NT2/D1 (cell line): ENCODE measurements at regions not wholly inside any gene's neighbourhood (a gene's known extent, or its start where the extent isn't known, plus 50 kb on each side); places are given as distances from the start of the nearest gene placed in this dataset.

Source experiments
- DNase-seq: peaks from one replicate; pipeline ENCODE4 v3.0.0-alpha.2; 2011; ENCODE audit warnings: low read depth, low spot score
- H3K27me3 ChIP-seq: 2 replicates; pipeline ENCODE4 v1.6.0; 2011; ENCODE audit warnings: mild to moderate bottlenecking; ENCODE audit not compliant: insufficient read length, insufficient read depth
- H3K36me3 ChIP-seq: 2 replicates; pipeline ENCODE4 v1.6.1; 2011; ENCODE audit warnings: mild to moderate bottlenecking, low read length, mixed read lengths; ENCODE audit not compliant: insufficient read depth, insufficient read length
- H3K4me1 ChIP-seq: 2 replicates; pipeline ENCODE4 v1.5.1; 2011; ENCODE audit not compliant: insufficient read depth, insufficient read length
- H3K4me3 ChIP-seq: 2 replicates; pipeline ENCODE4 v1.5.1; 2011; ENCODE audit warnings: low read depth; ENCODE audit not compliant: insufficient read length
- H3K9ac ChIP-seq: 2 replicates; pipeline ENCODE4 v1.6.0; 2011; ENCODE audit warnings: low read depth; ENCODE audit not compliant: insufficient read length
- H3K9me3 ChIP-seq: 2 replicates; pipeline ENCODE4 v1.5.1; 2011; ENCODE audit warnings: mild to moderate bottlenecking, low read length; ENCODE audit not compliant: insufficient read depth
- SUZ12 ChIP-seq: IDR thresholded peaks from 2 replicates; pipeline ENCODE4 v1.6.1; 2011; ENCODE audit not compliant: insufficient read length, insufficient read depth; ENCODE audit errors: extremely low read depth
- YY1 ChIP-seq: IDR thresholded peaks from 2 replicates; pipeline ENCODE4 v1.6.1; 2011; ENCODE audit not compliant: insufficient read length, insufficient read depth
- ZNF274 ChIP-seq: IDR thresholded peaks from 2 replicates; pipeline ENCODE4 v1.6.1; 2011; ENCODE audit warnings: mild to moderate bottlenecking, low read depth, low read length

- no peak for DNase-seq
- H3K9me3 ChIP-seq: no peaks in the 10 kb centered on the region
- peaks cover 5% of the 10 kb centered on the region for H3K4me1 ChIP-seq
- H3K4me3 ChIP-seq: no peak overlapping the region
- H3K27me3 ChIP-seq: no peaks in the 10 kb centered on the region
- no peak overlapping the region for H3K9ac ChIP-seq
- no peaks in the 10 kb centered on the region for H3K36me3 ChIP-seq
- no peak for TF ChIP-seq ZNF274
- TF ChIP-seq SUZ12: no peak
- no peak for TF ChIP-seq YY1
Observed at GRCh38 chr2:129302106-129302505, 677.4 kb upstream of the RAB6C start.

GRCh38 chr2:129302561-129303183 lies 676.8 kb upstream of the RAB6C start:
- no peaks in the 10 kb centered on the region for H3K36me3 ChIP-seq
- H3K4me3 ChIP-seq: no peak overlapping the region
- no peak for DNase-seq
- peaks cover 5% of the 10 kb centered on the region for H3K4me1 ChIP-seq
- no peak for TF ChIP-seq SUZ12
- no peak for TF ChIP-seq YY1
- no peak for TF ChIP-seq ZNF274
- no peak overlapping the region for H3K9ac ChIP-seq
- H3K27me3 ChIP-seq: no peaks in the 10 kb centered on the region
- H3K9me3 ChIP-seq: no peaks in the 10 kb centered on the region

- TF ChIP-seq YY1 (no peak), ZNF274 (no peak), SUZ12 (no peak)
- no peak overlapping the region for H3K4me3 ChIP-seq
- H3K27me3 ChIP-seq: no peaks in the 10 kb centered on the region
- no peak overlapping the region for H3K9ac ChIP-seq
- no peaks in the 10 kb centered on the region for H3K4me1 ChIP-seq
- H3K36me3 ChIP-seq: no peaks in the 10 kb centered on the region
- H3K9me3 ChIP-seq: no peaks in the 10 kb centered on the region
- DNase-seq: no peak
Observed at GRCh38 chr2:129314120-129314519, 665.3 kb upstream of the RAB6C start.

GRCh38 chr2:129318581-129319421 lies 660.7 kb upstream of the RAB6C start:
- no peak for DNase-seq
- Histone ChIP-seq H3K27me3 (no peaks in the 10 kb centered on the region), H3K4me1 (no peaks in the 10 kb centered on the region), H3K9ac (no peak overlapping the region), H3K36me3 (no peaks in the 10 kb centered on the region), H3K4me3 (no peak overlapping the region), H3K9me3 (no peaks in the 10 kb centered on the region)
- TF ChIP-seq ZNF274: no peak
- TF ChIP-seq SUZ12: no peak
- TF ChIP-seq YY1: no peak

GRCh38 chr2:129319422-129319717 lies 660.1 kb upstream of the RAB6C start:
- H3K4me1 ChIP-seq: no peaks in the 10 kb centered on the region
- no peaks in the 10 kb centered on the region for H3K36me3 ChIP-seq
- H3K27me3 ChIP-seq: no peaks in the 10 kb centered on the region
- DNase-seq: no peak
- no peak overlapping the region for H3K9ac ChIP-seq
- H3K9me3 ChIP-seq: no peaks in the 10 kb centered on the region
- H3K4me3 ChIP-seq: no peak overlapping the region
- TF ChIP-seq SUZ12: no peak
- TF ChIP-seq YY1: no peak
- TF ChIP-seq ZNF274: no peak

- Histone ChIP-seq H3K27me3 (no peaks in the 10 kb centered on the region), H3K36me3 (no peaks in the 10 kb centered on the region), H3K9ac (no peak overlapping the region), H3K4me3 (no peak overlapping the region), H3K4me1 (no peaks in the 10 kb centered on the region), H3K9me3 (no peaks in the 10 kb centered on the region)
- no peak for TF ChIP-seq SUZ12
- TF ChIP-seq ZNF274: no peak
- no peak for TF ChIP-seq YY1
- no peak for DNase-seq
Observed at GRCh38 chr2:129320288-129320687, 659.2 kb upstream of the RAB6C start.

GRCh38 chr2:129324349-129324748 lies 655.1 kb upstream of the RAB6C start:
- no peak overlapping the region for H3K9ac ChIP-seq
- peaks cover 7% of the 10 kb centered on the region; the same call in 1 of the 2 replicates for H3K9me3 ChIP-seq
- TF ChIP-seq SUZ12 (no peak), ZNF274 (no peak), YY1 (no peak)
- H3K4me1 ChIP-seq: no peaks in the 10 kb centered on the region
- no peak for DNase-seq
- no peak overlapping the region for H3K4me3 ChIP-seq
- no peaks in the 10 kb centered on the region for H3K27me3 ChIP-seq
- no peaks in the 10 kb centered on the region for H3K36me3 ChIP-seq
